Osteoblast (primary cell): ENCODE measurements at regions not wholly inside any gene's neighbourhood (a gene's known extent, or its start where the extent isn't known, plus 50 kb on each side); places are given as distances from the start of the nearest gene placed in this dataset.

Experiments
- DNase-seq: peaks from one replicate; pipeline ENCODE4 v3.0.0; 2011; ENCODE audit warnings: low spot score, mixed read lengths; ENCODE audit not compliant: insufficient read length; ENCODE audit errors: missing footprints
- H2AFZ ChIP-seq: 2 replicates; pipeline ENCODE4 v1.6.0; 2011; ENCODE audit warnings: mild to moderate bottlenecking, low read length
- H3K27ac ChIP-seq: 2 replicates; pipeline ENCODE4 v1.5.1; 2011; ENCODE audit warnings: mild to moderate bottlenecking, low read depth, low read length, moderate library complexity
- H3K27me3 ChIP-seq: 2 replicates; pipeline ENCODE4 v1.6.0; 2012; ENCODE audit warnings: mild to moderate bottlenecking, control low read depth, inconsistent platforms, low read length, moderate library complexity; ENCODE audit not compliant: insufficient read depth
- H3K36me3 ChIP-seq: 2 replicates; pipeline ENCODE4 v1.5.1; 2011; ENCODE audit warnings: mild to moderate bottlenecking, low read length, control low read depth, moderate library complexity; ENCODE audit not compliant: insufficient read depth
- H3K4me1 ChIP-seq: 2 replicates; pipeline ENCODE4 v1.5.1; 2011; ENCODE audit warnings: mild to moderate bottlenecking, low read length, control low read depth, moderate library complexity; ENCODE audit not compliant: insufficient read depth
- H3K4me2 ChIP-seq: 2 replicates; pipeline ENCODE4 v1.6.0; 2011; ENCODE audit warnings: mild to moderate bottlenecking, low read length; ENCODE audit not compliant: insufficient read depth
- H3K4me3 ChIP-seq: fragments of 200-600 bp; sonication (generic); 3 replicates; pipeline ENCODE4 v1.5.1; 2012; ENCODE audit warnings: mild to moderate bottlenecking, low read length, inconsistent platforms; ENCODE audit not compliant: insufficient read depth
- H3K79me2 ChIP-seq: 2 replicates; pipeline ENCODE4 v1.6.0; 2012; ENCODE audit warnings: mild to moderate bottlenecking, low read length, control low read depth, inconsistent platforms; ENCODE audit not compliant: insufficient read depth
- H3K9me3 ChIP-seq: 2 replicates; pipeline ENCODE4 v1.5.1; 2011; ENCODE audit warnings: low read depth, low read length, control low read depth
- H4K20me1 ChIP-seq: 2 replicates; pipeline ENCODE4 v1.6.0; 2012; ENCODE audit warnings: mild to moderate bottlenecking, low read length, control low read depth; ENCODE audit not compliant: insufficient read depth
- TF ChIP-seq, protein P1 (sequence below): IDR thresholded peaks from 2 replicates; pipeline ENCODE4 v1.5.1; 2011; ENCODE audit warnings: mild to moderate bottlenecking, low read depth, low read length, moderate library complexity; ENCODE audit errors: extremely low read depth

DNA sequence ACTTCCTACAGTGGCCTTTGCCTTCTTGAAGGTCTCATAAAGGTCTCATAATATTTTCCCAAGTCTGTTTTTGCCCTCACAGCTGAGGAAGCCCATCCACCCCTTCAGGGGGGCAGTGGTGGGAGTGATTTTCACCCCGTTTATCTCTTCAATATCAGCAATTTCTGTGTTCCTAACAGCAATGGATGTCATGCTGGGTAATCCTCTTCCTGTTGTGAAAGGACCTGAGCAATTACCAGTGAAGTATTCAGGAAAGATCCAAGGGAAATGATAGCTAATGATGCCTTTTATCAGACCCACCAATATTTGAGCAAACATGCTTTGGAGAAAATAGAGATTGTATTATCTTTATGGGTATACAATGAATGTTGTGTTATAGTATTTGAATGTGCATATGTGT lies 226.9 kb downstream of the INSC start:
- H3K4me1 ChIP-seq = no peaks in the 10 kb centered on the region
- no peak for DNase-seq
- no peaks in the 10 kb centered on the region for H4K20me1 ChIP-seq
- H3K9me3 ChIP-seq = no peaks in the 10 kb centered on the region
- H3K4me3 ChIP-seq = no peak overlapping the region
- H3K36me3 ChIP-seq = no peaks in the 10 kb centered on the region
- H3K79me2 ChIP-seq = no peaks in the 10 kb centered on the region
- H3K4me2 ChIP-seq = no peak overlapping the region
- H2AFZ ChIP-seq = no peak overlapping the region
- H3K27ac ChIP-seq = no peak overlapping the region
- TF ChIP-seq, protein P1, sequence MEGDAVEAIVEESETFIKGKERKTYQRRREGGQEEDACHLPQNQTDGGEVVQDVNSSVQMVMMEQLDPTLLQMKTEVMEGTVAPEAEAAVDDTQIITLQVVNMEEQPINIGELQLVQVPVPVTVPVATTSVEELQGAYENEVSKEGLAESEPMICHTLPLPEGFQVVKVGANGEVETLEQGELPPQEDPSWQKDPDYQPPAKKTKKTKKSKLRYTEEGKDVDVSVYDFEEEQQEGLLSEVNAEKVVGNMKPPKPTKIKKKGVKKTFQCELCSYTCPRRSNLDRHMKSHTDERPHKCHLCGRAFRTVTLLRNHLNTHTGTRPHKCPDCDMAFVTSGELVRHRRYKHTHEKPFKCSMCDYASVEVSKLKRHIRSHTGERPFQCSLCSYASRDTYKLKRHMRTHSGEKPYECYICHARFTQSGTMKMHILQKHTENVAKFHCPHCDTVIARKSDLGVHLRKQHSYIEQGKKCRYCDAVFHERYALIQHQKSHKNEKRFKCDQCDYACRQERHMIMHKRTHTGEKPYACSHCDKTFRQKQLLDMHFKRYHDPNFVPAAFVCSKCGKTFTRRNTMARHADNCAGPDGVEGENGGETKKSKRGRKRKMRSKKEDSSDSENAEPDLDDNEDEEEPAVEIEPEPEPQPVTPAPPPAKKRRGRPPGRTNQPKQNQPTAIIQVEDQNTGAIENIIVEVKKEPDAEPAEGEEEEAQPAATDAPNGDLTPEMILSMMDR = no peak
- no peaks in the 10 kb centered on the region for H3K27me3 ChIP-seq

DNA sequence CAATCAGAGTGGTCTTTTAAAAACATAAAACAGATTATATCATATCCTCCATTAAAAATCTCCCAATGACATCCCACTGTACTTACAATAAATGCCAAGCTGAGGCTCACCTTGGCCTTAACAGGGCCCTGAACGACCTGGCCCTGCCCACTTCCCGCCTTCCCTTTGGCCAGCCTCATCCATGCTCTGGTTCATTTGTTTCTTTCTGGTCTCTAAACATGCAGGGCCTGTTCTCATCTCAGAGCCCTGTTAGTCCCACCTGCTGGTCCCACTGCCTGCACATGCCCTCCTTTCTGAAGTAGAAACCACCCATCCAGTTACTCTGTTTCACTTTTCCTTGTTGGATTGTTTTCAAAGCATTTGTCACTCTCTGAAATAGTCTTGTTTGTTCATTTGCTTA lies 227.4 kb downstream of the INSC start:
- H3K36me3 ChIP-seq = no peaks in the 10 kb centered on the region
- H3K27me3 ChIP-seq = no peaks in the 10 kb centered on the region
- no peak overlapping the region for H3K4me3 ChIP-seq
- no peaks in the 10 kb centered on the region for H4K20me1 ChIP-seq
- no peak overlapping the region for H3K27ac ChIP-seq
- H3K9me3 ChIP-seq = no peaks in the 10 kb centered on the region
- H3K4me2 ChIP-seq = no peak overlapping the region
- no peaks in the 10 kb centered on the region for H3K4me1 ChIP-seq
- no peak for DNase-seq
- TF ChIP-seq, protein P1 = no peak
- H3K79me2 ChIP-seq = no peaks in the 10 kb centered on the region
- H2AFZ ChIP-seq = no peak overlapping the region

DNA sequence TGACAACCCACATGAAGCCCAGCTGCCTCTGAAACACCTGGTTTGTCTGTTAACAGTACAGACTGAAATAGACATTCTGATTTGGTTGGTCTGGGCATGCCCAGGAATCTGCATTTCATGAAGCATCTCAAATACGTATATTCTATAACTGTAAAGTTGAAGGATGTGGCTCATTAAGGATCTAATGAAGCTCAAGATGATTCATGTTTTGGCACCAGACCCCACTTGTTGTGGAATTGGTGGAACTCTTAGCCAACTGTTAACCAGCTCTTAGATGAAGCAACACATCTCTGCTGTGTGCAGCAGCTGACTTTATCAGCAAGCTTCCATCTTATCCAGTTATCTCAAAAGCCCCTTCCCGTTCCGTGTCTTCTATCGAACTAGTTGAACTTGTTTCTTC lies 232.2 kb downstream of the INSC start:
- H4K20me1 ChIP-seq = no peaks in the 10 kb centered on the region
- H3K27me3 ChIP-seq = no peaks in the 10 kb centered on the region
- no peaks in the 10 kb centered on the region for H3K9me3 ChIP-seq
- H3K79me2 ChIP-seq = no peaks in the 10 kb centered on the region
- H3K36me3 ChIP-seq = no peaks in the 10 kb centered on the region
- no peak overlapping the region for H3K4me3 ChIP-seq
- TF ChIP-seq, protein P1 = no peak
- no peak overlapping the region for H2AFZ ChIP-seq
- H3K27ac ChIP-seq = no peak overlapping the region
- H3K4me1 ChIP-seq = no peaks in the 10 kb centered on the region
- H3K4me2 ChIP-seq = no peak overlapping the region
- DNase-seq = no peak

DNA sequence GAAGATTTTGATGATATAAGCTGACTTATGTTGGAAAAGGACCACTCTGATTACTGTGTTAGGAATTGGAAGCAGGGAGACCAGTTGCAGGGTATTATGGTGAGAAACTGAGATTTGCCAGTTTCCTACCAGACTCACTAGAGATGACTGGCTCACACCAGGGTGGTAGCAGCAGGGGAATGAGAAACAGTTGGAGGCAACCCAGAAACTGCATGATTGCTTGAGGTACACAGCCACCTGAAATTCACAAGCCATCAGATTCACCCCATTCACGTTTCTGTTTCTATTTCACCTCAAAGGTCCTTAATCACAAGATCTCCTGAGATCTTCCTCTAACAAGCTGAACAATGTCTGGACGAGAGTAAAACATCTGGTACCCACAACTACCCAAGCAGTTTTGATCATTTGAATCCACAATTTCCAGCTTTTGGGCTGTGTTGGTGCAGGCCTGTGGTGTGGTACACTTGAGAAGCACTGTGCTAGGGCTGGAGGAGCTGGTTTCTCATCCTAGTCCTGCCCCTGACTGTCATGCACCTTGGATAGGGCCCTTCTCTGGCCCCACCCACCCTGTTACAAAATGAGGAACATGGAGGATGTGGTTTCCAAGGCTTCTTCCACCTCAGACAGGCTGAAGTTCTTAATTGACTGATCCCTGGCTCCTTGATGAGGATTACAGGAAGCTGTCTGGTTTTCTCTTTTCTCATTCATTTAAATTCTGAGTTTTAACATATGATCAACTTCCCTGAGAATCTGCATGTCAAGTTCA lies 233.4 kb downstream of the INSC start:
- Histone ChIP-seq H3K4me3 (no peak overlapping the region), H3K79me2 (no peaks in the 10 kb centered on the region), H3K36me3 (no peaks in the 10 kb centered on the region), H3K4me2 (no peak overlapping the region), H3K27ac (no peak overlapping the region), H4K20me1 (no peaks in the 10 kb centered on the region), H3K9me3 (no peaks in the 10 kb centered on the region), H2AFZ (no peak overlapping the region), H3K27me3 (no peaks in the 10 kb centered on the region), H3K4me1 (no peaks in the 10 kb centered on the region)
- TF ChIP-seq, protein P1 = no peak
- no peak for DNase-seq
